HG02870 (cell line): ENCODE measurements at regions not wholly inside any gene's neighbourhood (a gene's known extent, or its start where the extent isn't known, plus 50 kb on each side); places are given as distances from the start of the nearest gene placed in this dataset.

Experiments
- ATAC-seq: cut with Tn5 transposase; IDR thresholded peaks from one replicate; pipeline ENCODE4 v1.9.1; 2021; ENCODE audit warnings: mild to moderate bottlenecking, moderate library complexity; ENCODE audit not compliant: unreplicated experiment

DNA sequence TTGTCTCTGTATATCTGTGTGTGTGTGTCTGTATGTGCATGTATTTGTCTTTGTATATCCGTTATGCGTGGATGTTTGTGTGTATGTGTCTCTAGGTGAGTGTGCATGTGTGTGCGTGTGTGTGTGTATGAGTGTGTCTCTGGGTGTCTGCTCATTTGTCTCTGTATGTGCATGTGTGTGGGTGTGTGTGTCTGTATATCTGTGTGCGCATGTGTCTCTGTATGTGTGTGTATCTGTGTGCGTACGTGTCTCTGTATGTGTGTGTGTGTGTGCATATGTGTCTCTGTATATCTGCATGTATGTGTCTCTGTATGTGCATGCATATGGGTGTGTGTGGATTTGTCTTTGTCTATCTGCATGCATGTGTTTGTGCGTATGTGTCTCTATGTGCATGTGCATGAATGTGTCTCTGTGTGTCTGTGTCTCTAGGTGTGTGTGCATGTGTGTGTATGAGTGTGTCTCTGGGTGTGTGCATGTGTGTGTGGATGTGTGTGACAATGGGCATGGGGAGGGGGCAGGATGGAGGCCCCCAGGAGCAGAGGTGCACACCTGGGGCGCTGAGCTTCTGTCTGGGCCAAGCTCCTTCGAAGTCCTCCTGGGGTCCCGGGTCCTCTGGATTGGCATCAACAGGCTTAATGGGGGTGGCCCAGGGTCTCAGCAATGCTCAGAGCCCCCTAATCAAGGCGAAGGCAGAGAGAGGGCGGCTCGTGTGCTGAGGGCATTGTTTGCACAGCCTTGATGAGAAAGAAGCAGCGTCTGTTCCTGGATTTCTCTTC, 373.4 kb upstream of the IRX4 start:
- ATAC-seq = no peak

GRCh38 chr5:2254880-2255750, 372.4 kb upstream of the IRX4 start:
- ATAC-seq = no peak

DNA sequence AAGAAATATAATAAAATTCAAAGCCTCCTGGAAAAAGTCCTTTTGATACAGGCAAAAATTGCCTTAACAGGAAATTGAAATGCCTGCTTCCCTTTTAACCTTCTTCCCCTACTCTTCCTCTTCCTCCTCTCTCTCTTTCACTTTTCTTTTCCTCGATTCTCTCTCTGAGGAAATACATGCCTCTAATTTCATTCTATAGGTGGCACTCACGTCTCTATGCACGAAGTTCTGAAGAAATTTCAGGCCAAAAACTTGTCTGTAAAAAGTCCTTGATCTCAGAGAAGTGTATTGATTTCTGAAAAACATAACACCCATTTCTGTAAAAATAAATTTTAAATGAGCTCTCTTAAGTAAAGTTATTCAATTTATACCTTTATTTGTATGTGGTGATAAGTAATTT, 371.7 kb upstream of the IRX4 start:
- no peak for ATAC-seq

- no peak for ATAC-seq
These were observed 370.6 kb upstream of the IRX4 start for GRCh38 chr5:2253040-2253975.

DNA sequence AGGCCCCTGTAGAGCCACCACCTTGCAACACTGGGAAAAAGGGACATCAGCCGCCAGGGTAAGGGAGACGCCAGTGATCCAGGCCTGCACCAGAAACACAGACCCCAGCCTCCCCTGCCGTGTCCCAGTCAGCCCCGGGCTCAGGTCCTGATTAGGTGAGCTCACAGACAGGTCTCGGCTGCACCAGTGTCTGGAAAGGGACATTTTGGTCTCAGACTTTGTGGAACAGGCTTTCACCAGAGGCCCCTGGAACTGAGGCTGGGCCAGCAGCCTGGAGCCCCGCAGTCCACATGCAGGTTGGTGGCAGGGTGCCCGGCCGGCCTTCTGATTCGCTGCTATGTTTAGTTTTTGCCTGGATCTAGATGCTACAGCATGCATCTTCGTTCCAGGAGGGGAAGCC, 369.0 kb upstream of the IRX4 start:
- ATAC-seq = no peak

- ATAC-seq = no peak
These were observed 368.6 kb upstream of the IRX4 start for GRCh38 chr5:2251298-2251697.

GRCh38 chr5:2250365-2250950, 367.7 kb upstream of the IRX4 start:
- ATAC-seq = no peak

- ATAC-seq = no peak
These were observed 366.7 kb upstream of the IRX4 start for GRCh38 chr5:2249442-2249841.

DNA sequence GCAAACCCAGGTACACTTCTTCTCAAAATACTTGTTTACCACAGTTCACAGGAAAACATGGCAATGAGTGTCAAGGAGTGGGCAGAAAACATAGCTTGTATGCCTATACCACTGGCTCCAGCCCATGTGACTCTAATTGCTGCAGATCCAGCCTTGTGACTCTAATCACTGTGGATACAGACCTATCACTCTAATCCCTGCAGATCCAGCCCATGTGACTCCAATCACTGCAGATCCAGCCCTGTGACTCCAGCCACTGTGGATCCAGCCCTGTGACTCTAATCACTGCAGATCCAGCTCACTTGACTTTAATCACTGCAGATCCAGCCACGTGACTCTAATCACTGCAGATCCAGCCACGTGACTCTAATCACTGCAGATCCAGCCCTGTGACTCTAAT, 366.3 kb upstream of the IRX4 start:
- ATAC-seq = no peak

- ATAC-seq = no peak
These were observed 359.8 kb upstream of the IRX4 start for GRCh38 chr5:2242539-2242938.

DNA sequence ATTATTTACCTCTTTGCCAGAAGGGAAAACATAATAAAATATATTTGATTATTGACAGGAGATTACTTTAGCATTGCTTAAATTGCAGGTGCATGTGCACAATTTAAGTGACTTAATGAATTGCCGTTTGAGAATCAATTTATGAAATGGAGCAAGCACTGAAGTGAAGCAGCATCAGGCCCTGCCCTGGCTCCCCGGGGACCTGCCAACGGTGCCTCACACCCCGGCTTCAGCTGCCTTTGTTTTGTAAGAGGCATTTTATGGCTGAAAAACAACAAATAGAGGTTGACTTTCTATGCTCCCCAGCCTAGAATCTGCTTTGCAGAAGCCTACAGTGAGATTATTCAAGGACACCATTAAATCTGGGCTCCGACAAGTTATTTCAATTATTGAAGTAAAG, 359.1 kb upstream of the IRX4 start:
- no peak for ATAC-seq

DNA sequence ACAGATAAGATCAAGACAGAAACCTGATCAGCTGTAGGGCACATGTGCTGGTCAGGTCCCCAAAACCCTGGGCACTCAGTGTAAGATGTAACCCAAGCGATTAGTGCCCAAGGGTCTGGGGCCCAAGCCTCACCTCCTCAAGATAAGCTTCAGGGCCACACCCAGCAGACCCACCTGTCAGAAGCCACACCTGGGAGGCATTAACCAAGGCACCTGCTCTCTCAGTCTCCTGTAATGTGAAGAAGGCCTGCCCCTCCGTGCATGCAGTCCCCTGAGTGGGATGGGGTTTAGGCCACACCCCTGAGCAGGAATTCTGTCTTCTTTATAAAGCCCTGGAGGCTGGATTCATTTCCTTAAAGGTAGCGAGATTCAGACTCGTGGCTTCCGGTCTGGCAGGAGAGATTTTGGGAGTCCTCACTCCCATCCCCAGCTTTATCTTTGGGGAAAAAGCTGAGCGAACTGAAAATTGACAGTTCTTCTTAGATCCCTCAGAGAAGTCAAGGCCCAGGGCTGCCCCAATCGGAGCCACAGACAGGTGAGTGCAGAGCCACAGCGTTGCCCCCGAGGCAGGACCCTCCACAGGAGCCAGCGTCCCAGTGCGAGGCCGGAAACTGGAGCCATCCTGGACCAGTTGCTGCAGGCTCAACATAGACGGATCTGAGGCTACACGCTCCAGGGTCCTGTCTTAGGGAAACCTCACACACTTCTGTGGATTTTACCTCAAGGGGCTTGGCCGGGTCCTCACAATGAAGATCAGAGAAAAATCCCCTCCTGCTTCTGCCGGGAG, 357.6 kb upstream of the IRX4 start:
- ATAC-seq = no peak

DNA sequence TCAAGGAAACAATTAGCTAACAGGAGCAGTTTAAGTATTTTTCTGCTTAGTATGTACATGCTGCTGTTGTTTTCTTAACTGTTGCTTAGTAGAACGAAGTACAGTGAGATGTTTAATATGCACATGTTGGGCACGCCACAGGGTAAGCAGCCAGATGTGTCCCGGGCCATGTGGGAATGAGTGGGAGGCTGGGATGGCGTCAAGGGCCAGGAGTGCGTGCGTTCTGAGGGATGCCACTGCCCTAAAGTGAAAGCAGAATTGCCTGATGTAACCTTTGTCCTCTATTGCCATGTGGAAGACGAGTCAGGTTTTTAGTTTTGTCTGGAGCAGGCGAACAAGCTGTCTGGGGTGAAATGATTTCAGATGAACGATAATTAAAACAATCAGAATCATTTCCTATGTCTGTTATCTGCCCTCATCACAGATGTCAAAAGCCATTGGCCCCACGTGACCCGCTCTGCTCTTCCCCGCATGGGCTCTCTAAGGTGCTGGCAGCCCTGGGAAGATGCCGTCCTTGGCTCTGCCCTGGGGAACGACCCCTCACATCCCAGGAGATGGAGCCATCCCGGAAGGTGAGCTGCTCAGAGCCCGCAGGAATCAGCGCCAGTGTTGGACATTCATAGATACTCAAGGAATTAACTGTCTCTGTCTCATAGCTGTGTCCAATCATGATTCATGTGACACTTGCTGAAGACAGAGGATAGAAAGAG, 356.6 kb upstream of the IRX4 start:
- ATAC-seq = no peak

DNA sequence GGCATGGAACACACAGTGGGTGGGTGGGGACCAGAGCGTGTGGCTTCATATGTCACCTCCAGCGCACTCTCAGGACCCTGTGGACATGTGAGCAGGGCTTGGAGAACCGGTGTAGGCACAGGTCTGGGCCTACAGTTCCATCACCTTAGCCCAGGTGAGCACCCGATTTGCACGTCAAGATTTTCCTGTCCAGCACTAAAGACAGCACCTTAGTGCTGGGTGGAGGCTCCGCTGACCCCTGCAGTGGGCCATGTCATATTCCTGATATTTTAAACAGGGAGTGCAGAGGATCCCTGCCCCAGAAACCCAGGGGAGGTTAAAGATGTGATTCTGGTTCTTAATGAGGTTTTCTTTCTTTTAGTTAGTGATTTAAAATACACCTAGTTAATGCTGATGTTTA, 356.0 kb upstream of the IRX4 start:
- no peak for ATAC-seq

- ATAC-seq = no peak
These were observed 344.7 kb upstream of the IRX4 start for GRCh38 chr5:2227433-2227832.

DNA sequence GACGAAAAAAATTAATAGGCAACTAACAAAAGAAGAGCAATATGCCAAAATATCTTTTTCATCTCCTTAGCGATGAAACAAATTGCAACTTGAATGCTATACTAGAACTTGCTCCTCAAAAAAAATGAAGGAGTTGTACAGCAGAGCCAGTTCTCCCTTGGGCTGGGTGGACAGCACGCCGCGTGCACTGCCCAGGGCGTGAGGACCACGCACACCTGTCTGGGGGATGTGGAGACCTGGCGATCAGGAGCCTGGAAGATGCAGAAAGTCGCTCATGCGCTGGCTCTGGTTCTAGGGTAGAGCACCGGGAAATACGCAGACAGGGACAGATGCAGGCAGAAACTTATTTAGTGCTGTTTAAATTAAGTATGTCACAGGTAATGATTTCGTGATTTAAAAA, 342.0 kb upstream of the IRX4 start:
- no peak for ATAC-seq

GRCh38 chr5:2223303-2223702, 340.6 kb upstream of the IRX4 start:
- no peak for ATAC-seq

- ATAC-seq = no peak
These were observed 339.7 kb upstream of the IRX4 start for GRCh38 chr5:2222246-2222992.

- ATAC-seq = no peak
These were observed 338.7 kb upstream of the IRX4 start for GRCh38 chr5:2221450-2221849.
